ENCODE measurements at regions not wholly inside any gene's neighbourhood (a gene's known extent, or its start where the extent isn't known, plus 50 kb on each side); places are given as distances from the start of the nearest gene placed in this dataset.

DNA sequence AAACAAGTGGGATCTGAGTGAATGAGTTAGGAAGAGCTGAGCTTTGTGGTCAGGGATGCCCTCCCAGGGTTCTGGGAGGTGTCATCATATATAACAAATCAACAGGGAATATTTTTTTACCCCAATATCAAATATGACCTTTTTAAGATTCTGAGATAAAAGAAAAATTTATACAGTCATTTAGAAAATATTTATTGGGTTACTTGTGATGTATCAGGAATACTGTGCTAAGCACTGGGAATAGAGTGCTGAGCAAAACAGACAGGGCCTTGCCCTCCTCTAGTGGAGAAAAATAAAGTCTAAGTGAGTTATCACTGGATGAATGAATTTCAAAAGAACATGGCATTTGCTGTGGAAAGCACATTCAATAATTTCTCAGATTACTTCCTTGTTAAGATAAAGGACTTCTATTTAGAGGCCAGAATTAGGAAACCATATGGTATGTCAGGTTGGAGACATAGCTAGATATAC, 102.9 kb downstream of the BOD1 start:
- TF ChIP-seq, protein P1, sequence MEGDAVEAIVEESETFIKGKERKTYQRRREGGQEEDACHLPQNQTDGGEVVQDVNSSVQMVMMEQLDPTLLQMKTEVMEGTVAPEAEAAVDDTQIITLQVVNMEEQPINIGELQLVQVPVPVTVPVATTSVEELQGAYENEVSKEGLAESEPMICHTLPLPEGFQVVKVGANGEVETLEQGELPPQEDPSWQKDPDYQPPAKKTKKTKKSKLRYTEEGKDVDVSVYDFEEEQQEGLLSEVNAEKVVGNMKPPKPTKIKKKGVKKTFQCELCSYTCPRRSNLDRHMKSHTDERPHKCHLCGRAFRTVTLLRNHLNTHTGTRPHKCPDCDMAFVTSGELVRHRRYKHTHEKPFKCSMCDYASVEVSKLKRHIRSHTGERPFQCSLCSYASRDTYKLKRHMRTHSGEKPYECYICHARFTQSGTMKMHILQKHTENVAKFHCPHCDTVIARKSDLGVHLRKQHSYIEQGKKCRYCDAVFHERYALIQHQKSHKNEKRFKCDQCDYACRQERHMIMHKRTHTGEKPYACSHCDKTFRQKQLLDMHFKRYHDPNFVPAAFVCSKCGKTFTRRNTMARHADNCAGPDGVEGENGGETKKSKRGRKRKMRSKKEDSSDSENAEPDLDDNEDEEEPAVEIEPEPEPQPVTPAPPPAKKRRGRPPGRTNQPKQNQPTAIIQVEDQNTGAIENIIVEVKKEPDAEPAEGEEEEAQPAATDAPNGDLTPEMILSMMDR (conservative IDR thresholded peaks at IDR 0.05; ENCODE audit: low read depth, low read length) = no peak
- no peak for TF ChIP-seq EZH2phosphoT487 (IDR thresholded peaks at IDR 0.05; ENCODE audit: borderline replicate concordance, low read length)
- no peak for TF ChIP-seq EZH2 (IDR thresholded peaks at IDR 0.05; ENCODE audit: low read length, unreplicated experiment)

Measured in PC-3 (cell line).